OCI-LY1 (cell line): ENCODE measurements at regions not wholly inside any gene's neighbourhood (a gene's known extent, or its start where the extent isn't known, plus 50 kb on each side); places are given as distances from the start of the nearest gene placed in this dataset.

Experiments used
- H2AFZ ChIP-seq: fragments of 200-600 bp; sonication (generic), shearing (Covaris generic); 2 replicates; pipeline ENCODE4 v1.6.0; 2014; ENCODE audit warnings: antibody characterized with exemption, mild to moderate bottlenecking, low read length
- H3F3A ChIP-seq: fragments of 200-600 bp; sonication (generic), shearing (Covaris generic); 2 replicates; pipeline ENCODE4 v1.6.0; 2014; ENCODE audit warnings: mild to moderate bottlenecking, antibody characterized with exemption, low read length, moderate library complexity; ENCODE audit not compliant: insufficient read depth
- H3K27ac ChIP-seq: fragments of 200-600 bp; sonication (generic); 2 replicates; pipeline ENCODE4 v1.5.1; 2014; ENCODE audit warnings: low read length, mixed run types, mild to moderate bottlenecking, low read depth; ENCODE audit not compliant: poor library complexity, severe bottlenecking
- H3K27me3 ChIP-seq: fragments of 200-600 bp; sonication (generic); 2 replicates; pipeline ENCODE4 v1.6.0; 2014; ENCODE audit warnings: antibody characterized with exemption, mild to moderate bottlenecking, low read length, moderate library complexity; ENCODE audit not compliant: insufficient read depth
- H3K36me3 ChIP-seq: fragments of 200-600 bp; sonication (generic); 2 replicates; pipeline ENCODE4 v1.6.1; 2014; ENCODE audit warnings: mild to moderate bottlenecking, antibody characterized with exemption, low read length, moderate library complexity, mixed read lengths; ENCODE audit not compliant: insufficient read depth
- H3K4me1 ChIP-seq: fragments of 200-600 bp; sonication (generic); 2 replicates; pipeline ENCODE4 v1.5.1; 2014; ENCODE audit warnings: mild to moderate bottlenecking, low read length, moderate library complexity; ENCODE audit not compliant: insufficient read depth, severe bottlenecking
- H3K4me2 ChIP-seq: fragments of 200-600 bp; sonication (generic), shearing (Covaris generic); 2 replicates; pipeline ENCODE4 v1.6.1; 2014; ENCODE audit warnings: low read length
- H3K4me3 ChIP-seq: fragments of 200-600 bp; sonication (generic); 2 replicates; pipeline ENCODE4 v1.5.1; 2014; ENCODE audit warnings: low read length, low read depth, mild to moderate bottlenecking, mixed read lengths; ENCODE audit not compliant: poor library complexity, severe bottlenecking
- H3K79me2 ChIP-seq: fragments of 200-600 bp; shearing (Covaris generic); 2 replicates; pipeline ENCODE4 v1.6.1; 2016; ENCODE audit warnings: mixed run types, low read length, mixed read lengths; ENCODE audit not compliant: insufficient read depth
- H3K9ac ChIP-seq: fragments of 200-600 bp; sonication (generic), shearing (Covaris generic); 2 replicates; pipeline ENCODE4 v1.6.1; 2014; ENCODE audit warnings: mild to moderate bottlenecking, low read length, mixed read lengths
- H3K9me2 ChIP-seq: fragments of 200-600 bp; sonication (generic), shearing (Covaris generic); 2 replicates; pipeline ENCODE4 v1.6.1; 2014; ENCODE audit warnings: low read depth, mild to moderate bottlenecking, low read length, mixed read lengths
- H3K9me3 ChIP-seq: fragments of 200-600 bp; shearing (Covaris generic); 2 replicates; pipeline ENCODE4 v1.6.1; 2014; ENCODE audit warnings: low read length, mixed read lengths
- H4K20me1 ChIP-seq: fragments of 200-600 bp; sonication (generic), shearing (Covaris generic); 2 replicates; pipeline ENCODE4 v1.6.0; 2016; ENCODE audit warnings: mild to moderate bottlenecking, low read length; ENCODE audit not compliant: insufficient read depth
- EZH2 ChIP-seq: fragments of 200-600 bp; sonication (generic), shearing (Covaris generic); IDR thresholded peaks from 2 replicates; pipeline ENCODE4 v1.8.0; 2017; ENCODE audit warnings: borderline replicate concordance, mixed run types, mild to moderate bottlenecking, antibody characterized with exemption, low read length, moderate library complexity, mixed read lengths
- TF ChIP-seq, protein P1 (sequence below): fragments of 200-600 bp; sonication (generic), shearing (Covaris generic); IDR thresholded peaks from 2 replicates; pipeline ENCODE4 v1.5.1; 2017; ENCODE audit warnings: mild to moderate bottlenecking, antibody characterized with exemption, low read length, moderate library complexity, mixed read lengths

DNA sequence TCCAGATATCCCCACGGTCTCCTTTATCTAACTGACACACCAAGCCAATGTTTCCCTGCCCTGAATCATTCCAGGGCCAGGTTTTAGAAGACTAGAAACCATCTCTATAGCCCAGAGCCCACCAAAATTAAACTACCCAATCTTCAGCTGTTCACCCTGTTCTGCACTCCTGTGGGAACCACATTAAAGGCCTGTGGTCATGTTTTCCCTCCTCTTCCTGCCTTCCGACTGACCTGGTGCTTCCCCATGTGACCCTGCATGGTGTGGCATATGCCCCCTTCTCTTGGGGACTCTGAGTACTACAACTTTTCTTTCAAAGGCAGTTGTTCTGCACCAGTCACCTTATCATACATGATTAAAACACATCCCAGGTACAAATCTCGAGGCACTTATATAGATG is 155.0 kb downstream of the TMEM200A start:
- H3K4me3 ChIP-seq, result no peak overlapping the region
- H3K36me3 ChIP-seq, result no peaks in the 10 kb centered on the region
- H3F3A ChIP-seq, result no peaks in the 10 kb centered on the region
- no peaks in the 10 kb centered on the region for H3K4me1 ChIP-seq
- H3K4me2 ChIP-seq, result no peak overlapping the region
- no peaks in the 10 kb centered on the region for H3K9me3 ChIP-seq
- H3K27me3 ChIP-seq, result no peaks in the 10 kb centered on the region
- H3K79me2 ChIP-seq, result no peaks in the 10 kb centered on the region
- TF ChIP-seq EZH2, result no peak
- TF ChIP-seq, protein P1, sequence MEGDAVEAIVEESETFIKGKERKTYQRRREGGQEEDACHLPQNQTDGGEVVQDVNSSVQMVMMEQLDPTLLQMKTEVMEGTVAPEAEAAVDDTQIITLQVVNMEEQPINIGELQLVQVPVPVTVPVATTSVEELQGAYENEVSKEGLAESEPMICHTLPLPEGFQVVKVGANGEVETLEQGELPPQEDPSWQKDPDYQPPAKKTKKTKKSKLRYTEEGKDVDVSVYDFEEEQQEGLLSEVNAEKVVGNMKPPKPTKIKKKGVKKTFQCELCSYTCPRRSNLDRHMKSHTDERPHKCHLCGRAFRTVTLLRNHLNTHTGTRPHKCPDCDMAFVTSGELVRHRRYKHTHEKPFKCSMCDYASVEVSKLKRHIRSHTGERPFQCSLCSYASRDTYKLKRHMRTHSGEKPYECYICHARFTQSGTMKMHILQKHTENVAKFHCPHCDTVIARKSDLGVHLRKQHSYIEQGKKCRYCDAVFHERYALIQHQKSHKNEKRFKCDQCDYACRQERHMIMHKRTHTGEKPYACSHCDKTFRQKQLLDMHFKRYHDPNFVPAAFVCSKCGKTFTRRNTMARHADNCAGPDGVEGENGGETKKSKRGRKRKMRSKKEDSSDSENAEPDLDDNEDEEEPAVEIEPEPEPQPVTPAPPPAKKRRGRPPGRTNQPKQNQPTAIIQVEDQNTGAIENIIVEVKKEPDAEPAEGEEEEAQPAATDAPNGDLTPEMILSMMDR, result no peak
- no peak overlapping the region for H3K9ac ChIP-seq
- no peak overlapping the region for H2AFZ ChIP-seq
- H3K27ac ChIP-seq, result no peak overlapping the region
- H4K20me1 ChIP-seq, result no peaks in the 10 kb centered on the region
- H3K9me2 ChIP-seq, result no peaks in the 10 kb centered on the region

DNA sequence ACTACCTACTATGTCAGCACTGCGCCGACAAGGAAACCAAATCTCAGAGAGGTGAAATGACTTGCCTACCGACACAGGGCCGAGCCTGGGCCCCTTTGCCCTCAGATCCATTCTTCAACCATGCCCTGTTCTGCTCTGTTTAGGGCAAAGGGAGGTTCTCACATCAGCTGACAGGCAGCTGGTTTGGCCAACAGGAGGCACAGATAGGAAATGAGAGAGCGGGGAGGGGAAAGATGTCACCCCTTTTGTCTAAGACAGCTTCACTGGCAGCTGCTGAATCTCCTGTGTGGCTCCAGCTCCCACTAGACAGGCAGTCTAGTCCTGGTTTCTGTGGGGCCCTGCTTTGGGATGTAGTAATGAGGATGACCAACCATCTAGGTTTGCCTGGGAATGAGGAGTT is 158.7 kb downstream of the TMEM200A start:
- Histone ChIP-seq H3K9me2 (no peaks in the 10 kb centered on the region), H3K9ac (no peak overlapping the region), H3K36me3 (no peaks in the 10 kb centered on the region), H3K4me1 (no peaks in the 10 kb centered on the region), H3K27me3 (no peaks in the 10 kb centered on the region), H3F3A (no peaks in the 10 kb centered on the region), H4K20me1 (no peaks in the 10 kb centered on the region), H3K4me3 (no peak overlapping the region), H3K79me2 (no peaks in the 10 kb centered on the region), H3K27ac (no peak overlapping the region), H3K9me3 (no peaks in the 10 kb centered on the region), H3K4me2 (no peak overlapping the region), H2AFZ (no peak overlapping the region)
- TF ChIP-seq, protein P1, result no peak
- no peak for TF ChIP-seq EZH2

DNA sequence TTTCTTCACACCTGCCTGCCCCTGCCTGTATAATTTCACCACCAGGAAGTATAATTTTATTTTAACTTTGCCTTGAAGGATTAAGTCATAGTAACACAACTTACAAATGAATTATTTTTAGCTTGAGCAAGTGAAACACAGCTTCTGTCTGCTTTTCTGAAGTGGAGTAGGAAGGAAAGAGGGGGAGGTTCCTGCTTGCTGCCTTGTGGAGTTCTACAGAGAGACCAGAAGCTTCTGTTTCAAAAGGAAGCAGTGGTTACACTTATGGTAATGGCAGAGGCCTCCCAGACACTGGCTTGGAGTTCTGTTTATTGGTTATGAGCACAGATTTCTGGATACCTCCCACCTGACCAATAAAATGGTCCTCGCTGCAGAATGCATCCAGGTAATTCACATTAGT is 159.6 kb downstream of the TMEM200A start:
- Histone ChIP-seq H3K4me3 (no peak overlapping the region), H3K27ac (no peak overlapping the region), H3F3A (no peaks in the 10 kb centered on the region), H3K9me3 (no peaks in the 10 kb centered on the region), H3K9ac (no peak overlapping the region), H3K9me2 (no peaks in the 10 kb centered on the region), H3K36me3 (no peaks in the 10 kb centered on the region), H3K4me1 (no peaks in the 10 kb centered on the region), H3K27me3 (no peaks in the 10 kb centered on the region), H3K79me2 (no peaks in the 10 kb centered on the region), H2AFZ (no peak overlapping the region), H4K20me1 (no peaks in the 10 kb centered on the region), H3K4me2 (no peak overlapping the region)
- TF ChIP-seq, protein P1, result no peak
- no peak for TF ChIP-seq EZH2
